ENCODE measurements at regions not wholly inside any gene's neighbourhood (a gene's known extent, or its start where the extent isn't known, plus 50 kb on each side); places are given as distances from the start of the nearest gene placed in this dataset.

- Histone ChIP-seq H3K4me3 (ENCODE audit: low read depth in 2 of 2, low read length in 2 of 2) (no peak overlapping the region), H3K9me3 (ENCODE audit: control insufficient read depth, insufficient read depth, low read depth, low read length) (no peaks in the 10 kb centered on the region), H3K27me3 (ENCODE audit: control insufficient read depth, insufficient read depth, low read length) (0 out of 2 replicates have a peak, but pooled peaks cover 2% of the 10 kb centered on the region), H3K4me1 (ENCODE audit: control insufficient read depth, insufficient read depth, low read length) (no peaks in the 10 kb centered on the region), H3K36me3 (ENCODE audit: control insufficient read depth, insufficient read depth, low read length) (no peaks in the 10 kb centered on the region), H3K27ac (ENCODE audit: low read length) (no peak overlapping the region)
- ATAC-seq (peak; percentile 90), DNase-seq (ENCODE audit: low read depth, low spot score) (peak; percentile 24)
- TF ChIP-seq POLR2AphosphoS5 (IDR thresholded peaks at IDR 0.05; ENCODE audit: low read depth, low read length) (no peak), CTCF (IDR thresholded peaks at IDR 0.05) (peak; percentile 83), TCF7L2 (IDR thresholded peaks at IDR 0.05; ENCODE audit: low read depth, low read length) (no peak), SIN3A (IDR thresholded peaks at IDR 0.05; ENCODE audit: borderline replicate concordance, insufficient read depth, low read depth, low read length) (no peak)
- POLR2A ChIA-PET = no interaction called here
- in situ Hi-C loops (cut with HindIII; ENCODE audit: low pct_unique_long_range_greater_than_20kb, low sequenced_read_pairs) (no loop called here), intact Hi-C loops (cut with micrococcal nuclease; ENCODE audit: unreplicated experiment) (loop anchor here (10.0 kb wide), 1 partner anchor 939 kb away; no protein-coding TSS in a partner anchor)
- CTCF ChIA-PET = interaction anchor here (0.6 kb wide), 1 partner anchor 211 kb away, joined by 8 read pairs; no protein-coding TSS in a partner anchor
- BruUV-seq (replicated peaks) = no TSS peak
Observed at GRCh38 chr3:71875461-71875947, 90.6 kb upstream of the PROK2 start.

- TF ChIP-seq POLR2AphosphoS5 (IDR thresholded peaks at IDR 0.05; ENCODE audit: low read depth, low read length) = no peak
- no peak for TF ChIP-seq CTCF (IDR thresholded peaks at IDR 0.05)
- TF ChIP-seq TCF7L2 (IDR thresholded peaks at IDR 0.05; ENCODE audit: low read depth, low read length) = no peak
- no peak for TF ChIP-seq SIN3A (IDR thresholded peaks at IDR 0.05; ENCODE audit: borderline replicate concordance, insufficient read depth, low read depth, low read length)
- TF ChIP-seq REST (IDR thresholded peaks at IDR 0.05; ENCODE audit: insufficient read depth in 1 of 2, low read depth in 2 of 2, low read length in 1 of 2) = no peak
- Histone ChIP-seq H3K4me3 (ENCODE audit: low read depth in 2 of 2, low read length in 2 of 2) (no peak overlapping the region), H3K27ac (ENCODE audit: low read length) (no peak overlapping the region), H3K27me3 (ENCODE audit: control insufficient read depth, insufficient read depth, low read length) (0 out of 2 replicates have a peak, but pooled peaks cover 2% of the 10 kb centered on the region), H3K36me3 (ENCODE audit: control insufficient read depth, insufficient read depth, low read length) (no peaks in the 10 kb centered on the region), H3K4me1 (ENCODE audit: control insufficient read depth, insufficient read depth, low read length) (no peaks in the 10 kb centered on the region), H3K9me3 (ENCODE audit: control insufficient read depth, insufficient read depth, low read depth, low read length) (no peaks in the 10 kb centered on the region)
- no peak for DNase-seq (ENCODE audit: low read depth, low spot score)
- in situ Hi-C loops (cut with HindIII; ENCODE audit: low pct_unique_long_range_greater_than_20kb, low sequenced_read_pairs) = no loop called here
- ChIA-PET POLR2A (no interaction called here), CTCF (no interaction called here)
- no TSS peak for BruUV-seq (replicated peaks)
- no peak for ATAC-seq
- intact Hi-C loops (cut with micrococcal nuclease; ENCODE audit: unreplicated experiment) = loop anchor here (10.0 kb wide), 1 partner anchor 940 kb away; no protein-coding TSS in a partner anchor
Observed at GRCh38 chr3:71874618-71875017, 89.7 kb upstream of the PROK2 start.
